GM19395 (cell line): ENCODE measurements at regions not wholly inside any gene's neighbourhood (a gene's known extent, or its start where the extent isn't known, plus 50 kb on each side); places are given as distances from the start of the nearest gene placed in this dataset.
"Not testable (repeated sequence)": the region's sequence is repeated elsewhere in the genome, so short reads cannot be mapped to it uniquely, and the experiment has no call there.

Experiments used
- ATAC-seq: cut with Tn5 transposase; IDR thresholded peaks from one replicate; pipeline ENCODE4 v1.9.1; 2021; ENCODE audit warnings: mild to moderate bottlenecking, moderate library complexity; ENCODE audit not compliant: unreplicated experiment

DNA sequence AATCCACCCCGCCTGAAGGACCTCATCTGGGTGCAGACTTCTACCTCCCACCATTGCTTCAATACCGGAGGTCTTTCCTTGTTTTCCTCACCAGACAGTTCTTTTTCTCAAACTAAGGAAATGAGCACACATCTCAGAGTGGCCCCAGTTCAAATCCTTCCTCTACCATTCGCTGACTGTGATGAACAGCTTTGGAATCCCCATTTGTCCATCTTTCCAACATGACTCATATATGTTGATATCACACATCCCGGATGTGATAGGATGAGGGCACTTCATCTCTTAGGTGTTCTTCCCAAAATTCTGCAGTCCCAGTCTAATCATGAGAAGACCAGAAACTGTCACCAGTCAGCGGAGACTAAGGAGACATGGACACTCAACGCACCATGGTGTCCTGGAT, 67.9 kb upstream of the SMURF2 start:
- ATAC-seq = not testable (repeated sequence)

GRCh38 chr17:64729201-64729600, 67.1 kb upstream of the SMURF2 start:
- ATAC-seq = no peak

- no peak for ATAC-seq
These were observed 66.1 kb upstream of the SMURF2 start for GRCh38 chr17:64728041-64728695.

- not testable (repeated sequence) for ATAC-seq
These were observed 63.9 kb upstream of the SMURF2 start for GRCh38 chr17:64726025-64726424.

DNA sequence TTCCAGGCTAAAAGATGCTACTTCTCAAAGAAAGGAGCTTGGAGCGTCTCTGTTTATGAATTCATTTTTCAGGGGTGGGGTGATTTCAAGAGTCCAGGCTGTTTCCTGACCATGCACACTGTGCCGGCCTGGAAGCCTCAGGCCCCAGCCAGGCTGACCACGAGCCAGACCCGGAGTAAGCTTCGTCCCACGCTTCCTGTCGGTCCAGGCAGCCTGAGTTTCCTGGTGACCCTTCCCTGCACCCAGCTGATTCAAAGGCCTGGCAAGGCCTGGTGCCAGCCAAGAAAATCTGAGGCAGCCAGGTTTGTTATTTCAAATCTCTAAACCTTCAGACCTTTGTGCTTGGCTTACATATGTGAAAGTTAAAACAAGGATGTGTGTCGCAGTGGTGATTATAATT, 62.1 kb upstream of the SMURF2 start:
- not testable (repeated sequence) for ATAC-seq

DNA sequence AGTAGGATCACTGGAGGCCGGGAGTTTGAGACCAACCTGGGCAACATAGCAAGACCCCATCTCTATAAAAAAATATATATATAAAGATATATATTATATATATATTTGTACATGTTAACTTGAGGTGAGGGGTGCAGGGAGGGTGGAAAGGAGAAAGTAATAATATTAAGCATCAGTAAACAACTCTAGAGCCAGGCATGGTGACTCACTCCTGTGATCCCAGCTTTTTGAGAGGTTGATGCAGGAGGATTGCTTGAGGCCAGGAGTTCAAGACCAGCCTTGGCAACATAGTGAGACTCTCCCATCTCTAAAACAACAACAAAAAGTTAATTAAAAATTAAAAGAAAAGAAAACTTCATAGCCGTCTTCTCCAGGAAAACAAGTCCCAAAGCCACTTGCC, 61.7 kb upstream of the SMURF2 start:
- no peak for ATAC-seq

DNA sequence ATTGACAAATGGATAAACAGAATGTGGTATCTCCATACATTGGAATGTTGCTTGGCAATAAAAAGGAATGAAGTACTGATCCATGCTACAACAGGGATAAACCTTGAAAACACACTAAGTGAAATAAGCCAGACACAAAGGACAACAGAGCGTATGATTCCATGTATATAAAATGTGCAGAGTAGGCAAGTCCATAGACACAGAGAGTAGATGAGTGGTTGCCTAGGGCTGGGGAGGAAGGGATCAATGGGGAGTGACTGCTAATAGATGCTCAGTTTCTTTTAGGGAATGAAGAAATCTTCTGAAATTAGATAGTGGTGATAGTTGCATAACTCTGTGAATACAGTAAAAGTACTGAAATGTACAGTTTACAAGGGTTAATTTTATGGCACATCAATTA, 59.4 kb upstream of the SMURF2 start:
- ATAC-seq = not testable (repeated sequence)

DNA sequence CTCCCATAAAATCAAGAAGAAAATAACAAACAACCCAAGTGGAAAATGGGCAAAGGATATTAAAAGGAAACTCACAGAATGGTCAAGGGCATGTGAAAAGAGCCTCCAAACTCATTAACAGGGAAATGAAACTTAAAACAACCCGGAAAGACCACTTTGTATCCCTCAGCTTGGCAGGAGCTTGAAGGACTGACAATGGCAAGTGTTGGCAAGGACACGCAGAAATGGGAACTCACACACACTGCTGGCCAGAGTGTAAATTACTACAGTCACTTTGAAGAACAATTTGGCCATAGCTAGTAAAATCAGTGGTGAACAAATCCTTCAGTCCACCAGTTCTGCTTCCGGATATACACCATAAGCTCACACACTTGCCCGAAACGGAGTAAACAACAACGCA, 58.1 kb upstream of the SMURF2 start:
- ATAC-seq = not testable (repeated sequence)

GRCh38 chr17:64719517-64719916, 57.4 kb upstream of the SMURF2 start:
- not testable (repeated sequence) for ATAC-seq

- not testable (repeated sequence) for ATAC-seq
These were observed 56.7 kb upstream of the SMURF2 start for GRCh38 chr17:64718816-64719215.

DNA sequence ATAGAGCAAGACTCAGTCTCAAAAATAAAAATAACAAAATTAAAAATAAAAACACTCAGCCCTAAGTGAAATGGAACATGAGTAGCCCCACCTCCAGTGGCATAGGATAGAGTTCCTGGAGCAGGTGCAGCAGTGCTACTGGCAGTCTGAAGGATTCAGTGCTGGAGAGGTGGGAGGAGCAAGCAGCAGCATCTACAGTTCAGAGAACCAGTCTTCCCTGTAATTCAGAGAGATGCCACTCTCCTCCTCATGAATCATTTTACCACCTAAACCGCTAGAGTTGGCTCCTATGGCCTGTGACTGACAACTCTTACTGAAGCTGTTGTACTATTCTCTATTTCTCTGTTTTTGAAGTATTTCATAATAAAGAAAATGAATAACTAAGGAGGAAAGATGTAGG, 56.0 kb upstream of the SMURF2 start:
- ATAC-seq = no peak

DNA sequence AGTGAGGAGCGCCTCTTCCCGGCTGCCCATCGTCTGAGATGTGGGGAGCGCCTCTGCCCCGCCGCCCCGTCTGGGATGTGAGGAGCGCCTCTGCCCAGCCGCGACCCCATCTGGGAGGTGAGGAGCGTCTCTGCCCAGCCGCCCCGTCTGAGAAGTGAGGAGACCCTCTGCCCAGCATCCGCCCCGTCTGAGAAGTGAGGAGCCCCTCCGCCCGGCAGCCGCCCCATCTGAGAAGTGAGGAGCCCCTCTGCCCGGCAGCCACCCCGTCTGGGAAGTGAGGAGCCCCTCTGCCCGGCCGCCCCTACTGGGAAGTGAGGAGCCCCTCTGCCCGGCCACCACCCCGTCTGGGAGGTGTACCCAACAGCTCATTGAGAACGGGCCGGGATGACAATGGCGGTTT, 54.4 kb upstream of the SMURF2 start:
- not testable (repeated sequence) for ATAC-seq

DNA sequence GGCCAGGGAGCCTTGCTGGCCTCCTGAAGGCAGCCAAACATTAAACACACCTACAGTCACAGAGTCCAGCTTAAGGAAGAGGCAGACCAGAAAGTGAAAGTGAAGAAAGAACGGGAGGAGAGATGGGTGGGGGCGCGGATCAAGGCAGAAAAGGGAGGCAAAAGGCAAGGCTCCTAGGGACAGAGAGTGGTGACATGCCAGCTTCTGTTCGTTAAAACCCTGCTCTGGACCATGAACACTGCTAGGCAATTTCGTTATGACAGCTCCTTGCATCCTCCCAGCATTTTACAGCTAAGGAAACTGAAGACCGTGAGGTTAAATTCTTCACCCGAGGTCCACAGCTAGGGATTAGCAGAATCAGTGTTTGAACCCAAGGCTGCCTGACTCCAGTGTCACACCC, 51.7 kb upstream of the SMURF2 start:
- not testable (repeated sequence) for ATAC-seq

- peak; percentile 68 for ATAC-seq
These were observed 50.6 kb upstream of the SMURF2 start for GRCh38 chr17:64712557-64713351.
